Fibroblast of pulmonary artery (primary cell): ENCODE measurements at regions not wholly inside any gene's neighbourhood (a gene's known extent, or its start where the extent isn't known, plus 50 kb on each side); places are given as distances from the start of the nearest gene placed in this dataset.

Source experiments
- DNase-seq: peaks from one replicate; pipeline ENCODE4 v3.0.0-alpha.2; 2010; ENCODE audit warnings: low read depth
- H3K4me3 ChIP-seq: replicated peaks from 2 replicates; pipeline ENCODE4 v1.5.1; 2011; ENCODE audit warnings: low read depth, mild to moderate bottlenecking, control low read depth, low read length, moderate library complexity
- TF ChIP-seq, protein P1 (sequence below): IDR thresholded peaks from 2 replicates; pipeline ENCODE4 v1.5.1; 2011; ENCODE audit warnings: mild to moderate bottlenecking, control low read depth, low read length, inconsistent platforms; ENCODE audit errors: missing control alignments

DNA sequence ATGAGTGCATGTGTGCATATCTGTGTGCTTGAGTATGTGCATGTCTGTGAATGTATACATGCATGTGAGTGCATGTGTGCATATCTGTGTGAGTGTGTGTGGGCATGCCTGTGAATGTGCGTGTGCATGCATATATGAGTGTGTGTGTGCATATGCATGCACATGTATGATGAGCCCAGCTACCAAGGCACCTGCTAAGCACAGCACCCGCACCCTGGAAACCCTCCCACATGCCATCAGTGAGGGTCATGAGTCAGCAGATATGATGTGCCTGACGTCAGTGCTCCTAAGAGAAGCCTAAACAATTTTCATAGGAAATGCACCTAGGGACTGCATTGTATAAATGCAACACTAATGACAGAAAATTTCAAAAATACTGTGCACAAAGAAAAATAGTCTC lies 151.1 kb downstream of the KIF26A start:
- no peak for DNase-seq
- TF ChIP-seq, protein P1, sequence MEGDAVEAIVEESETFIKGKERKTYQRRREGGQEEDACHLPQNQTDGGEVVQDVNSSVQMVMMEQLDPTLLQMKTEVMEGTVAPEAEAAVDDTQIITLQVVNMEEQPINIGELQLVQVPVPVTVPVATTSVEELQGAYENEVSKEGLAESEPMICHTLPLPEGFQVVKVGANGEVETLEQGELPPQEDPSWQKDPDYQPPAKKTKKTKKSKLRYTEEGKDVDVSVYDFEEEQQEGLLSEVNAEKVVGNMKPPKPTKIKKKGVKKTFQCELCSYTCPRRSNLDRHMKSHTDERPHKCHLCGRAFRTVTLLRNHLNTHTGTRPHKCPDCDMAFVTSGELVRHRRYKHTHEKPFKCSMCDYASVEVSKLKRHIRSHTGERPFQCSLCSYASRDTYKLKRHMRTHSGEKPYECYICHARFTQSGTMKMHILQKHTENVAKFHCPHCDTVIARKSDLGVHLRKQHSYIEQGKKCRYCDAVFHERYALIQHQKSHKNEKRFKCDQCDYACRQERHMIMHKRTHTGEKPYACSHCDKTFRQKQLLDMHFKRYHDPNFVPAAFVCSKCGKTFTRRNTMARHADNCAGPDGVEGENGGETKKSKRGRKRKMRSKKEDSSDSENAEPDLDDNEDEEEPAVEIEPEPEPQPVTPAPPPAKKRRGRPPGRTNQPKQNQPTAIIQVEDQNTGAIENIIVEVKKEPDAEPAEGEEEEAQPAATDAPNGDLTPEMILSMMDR: no peak

DNA sequence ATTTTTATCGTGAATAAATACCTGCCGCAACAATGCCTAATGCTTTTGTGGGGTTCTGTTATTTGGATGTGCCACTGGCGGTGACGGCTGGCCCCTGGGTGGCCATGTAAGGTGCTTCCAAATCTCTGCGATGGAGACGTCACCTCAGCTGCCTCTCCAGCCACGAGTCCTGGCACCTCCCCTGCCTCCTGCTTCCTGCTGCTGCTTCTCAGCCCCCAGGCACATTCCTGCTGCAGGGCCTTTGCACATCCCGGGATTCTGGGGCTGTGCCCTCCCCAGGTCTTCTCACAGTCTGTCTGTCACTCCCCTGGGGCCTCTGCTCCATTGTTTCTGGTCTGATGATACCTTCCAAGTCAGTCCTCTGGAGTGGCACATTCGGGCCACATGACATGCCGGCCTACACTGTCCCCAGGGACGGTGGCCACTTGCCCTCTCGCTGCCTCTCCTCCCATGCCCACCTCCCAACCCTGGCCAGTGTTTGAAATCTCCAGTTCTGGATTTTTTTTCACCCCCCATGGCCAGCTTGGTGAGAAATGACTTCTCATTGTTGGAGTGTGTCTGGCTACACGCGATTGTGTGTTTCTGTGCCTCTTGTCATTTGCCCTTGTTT lies 151.8 kb downstream of the KIF26A start:
- no peak overlapping the region for H3K4me3 ChIP-seq
- TF ChIP-seq, protein P1: no peak

More for the DNA sequence above, 151.1 kb downstream of the KIF26A start:
- no peak overlapping the region for H3K4me3 ChIP-seq

DNA sequence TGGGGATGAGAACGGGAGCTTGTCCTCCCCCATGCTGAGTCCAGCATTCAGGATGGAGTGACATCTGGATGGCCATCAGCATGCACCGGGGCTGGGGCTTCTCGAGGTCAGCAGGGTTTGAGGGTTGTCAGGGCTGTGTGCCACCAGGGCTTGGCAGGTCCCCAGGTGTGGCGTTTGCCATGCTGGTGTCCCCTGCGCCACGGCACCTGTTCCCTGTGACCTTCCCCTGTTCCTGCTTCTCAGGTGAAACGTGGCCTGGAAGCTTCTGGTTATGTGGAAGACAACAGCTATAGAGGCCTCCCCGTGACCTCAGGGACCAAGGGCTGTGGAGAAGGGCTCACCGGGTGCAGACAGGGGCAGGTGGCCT lies 152.4 kb downstream of the KIF26A start:
- TF ChIP-seq, protein P1: no peak
- DNase-seq: no peak
- H3K4me3 ChIP-seq: no peak overlapping the region

More for the DNA sequence above, 151.8 kb downstream of the KIF26A start:
- no peak for DNase-seq

DNA sequence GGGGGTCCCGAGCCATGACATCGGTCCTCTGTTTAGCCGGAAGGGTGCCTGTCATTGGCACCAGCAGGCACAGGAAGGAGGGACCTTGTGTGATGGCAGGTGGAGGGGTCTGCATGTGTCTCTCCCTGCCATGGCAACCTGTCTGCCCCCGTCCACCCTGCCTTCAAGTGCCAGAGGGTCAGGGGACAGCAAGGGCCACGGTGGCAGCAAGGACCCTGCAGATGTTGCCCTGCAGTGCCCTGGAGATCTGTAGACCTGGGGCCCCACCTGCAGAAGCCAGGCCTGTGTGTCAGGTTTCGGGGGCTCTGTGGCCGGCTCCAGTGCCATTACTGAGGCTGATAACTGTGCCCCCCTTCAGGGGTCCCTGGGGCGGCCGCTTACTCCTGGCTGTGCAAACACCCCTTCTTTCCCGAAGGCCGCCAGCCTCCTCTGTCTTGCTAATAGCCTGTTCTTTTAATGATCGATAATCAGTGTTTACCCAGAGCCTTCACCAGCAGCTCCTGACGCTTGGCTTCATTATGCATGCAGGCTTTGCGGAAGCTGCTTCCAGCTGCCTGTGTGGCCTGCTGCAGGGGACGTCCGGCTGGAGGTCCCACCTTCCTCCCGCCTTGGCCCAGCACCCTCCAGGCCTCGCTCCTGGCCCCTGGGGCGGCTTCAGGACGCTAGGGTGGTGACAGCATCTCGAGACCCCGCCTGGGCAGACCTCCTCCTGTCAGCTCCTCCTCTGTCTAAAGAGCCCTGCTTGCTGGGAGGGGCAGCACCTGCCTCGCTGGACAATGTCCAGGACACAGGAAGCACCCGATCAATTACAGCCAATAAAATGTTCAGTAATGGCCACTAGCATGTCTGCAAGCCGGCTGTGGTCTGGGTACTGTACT lies 153.0 kb downstream of the KIF26A start:
- no peak overlapping the region for H3K4me3 ChIP-seq
- TF ChIP-seq, protein P1: no peak
- DNase-seq: no peak

DNA sequence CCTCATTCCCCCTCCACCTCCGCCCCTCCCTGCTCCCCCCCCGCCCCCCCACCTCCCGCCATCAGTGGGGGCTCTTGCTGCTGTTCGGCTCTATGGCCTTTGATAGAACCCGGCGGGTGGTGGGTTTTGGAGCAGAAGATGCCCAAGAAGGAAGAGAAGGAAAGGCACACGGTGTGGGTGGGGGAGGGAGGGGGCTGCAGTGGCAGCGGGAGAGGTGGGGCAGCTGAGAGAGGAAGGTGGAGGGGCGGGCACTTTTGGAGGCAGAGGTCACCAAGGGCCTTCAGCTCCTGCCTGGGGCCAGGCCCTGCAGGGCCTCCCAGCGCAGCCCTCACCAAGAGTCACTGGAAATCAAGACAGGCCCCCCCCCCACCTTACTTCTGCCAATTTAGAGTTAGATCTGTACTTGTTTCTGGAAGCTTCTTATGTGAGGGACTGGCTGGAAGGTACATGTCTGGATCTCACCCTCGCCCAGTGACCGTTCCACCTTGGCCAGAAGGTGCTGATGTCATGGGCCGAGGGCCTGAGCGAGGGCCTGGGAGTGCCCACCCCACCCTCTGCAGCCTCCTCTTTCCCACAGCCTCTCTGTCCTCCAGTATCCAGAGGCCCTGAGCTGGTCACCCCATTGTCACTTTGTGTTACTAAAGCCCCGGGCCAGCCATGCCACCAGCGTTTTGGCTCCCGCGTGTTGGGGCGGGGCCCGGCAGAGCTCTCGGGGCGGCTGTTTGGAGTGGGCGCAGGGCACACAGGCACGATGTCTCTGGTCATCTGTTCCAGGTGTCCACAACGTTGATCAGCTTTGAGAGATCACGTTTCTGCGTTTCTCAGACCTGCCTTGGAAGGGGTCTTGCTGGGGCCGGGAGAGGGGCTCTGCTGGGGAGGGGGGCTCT lies 153.9 kb downstream of the KIF26A start:
- no peak overlapping the region for H3K4me3 ChIP-seq
- DNase-seq: no peak
- TF ChIP-seq, protein P1: no peak

DNA sequence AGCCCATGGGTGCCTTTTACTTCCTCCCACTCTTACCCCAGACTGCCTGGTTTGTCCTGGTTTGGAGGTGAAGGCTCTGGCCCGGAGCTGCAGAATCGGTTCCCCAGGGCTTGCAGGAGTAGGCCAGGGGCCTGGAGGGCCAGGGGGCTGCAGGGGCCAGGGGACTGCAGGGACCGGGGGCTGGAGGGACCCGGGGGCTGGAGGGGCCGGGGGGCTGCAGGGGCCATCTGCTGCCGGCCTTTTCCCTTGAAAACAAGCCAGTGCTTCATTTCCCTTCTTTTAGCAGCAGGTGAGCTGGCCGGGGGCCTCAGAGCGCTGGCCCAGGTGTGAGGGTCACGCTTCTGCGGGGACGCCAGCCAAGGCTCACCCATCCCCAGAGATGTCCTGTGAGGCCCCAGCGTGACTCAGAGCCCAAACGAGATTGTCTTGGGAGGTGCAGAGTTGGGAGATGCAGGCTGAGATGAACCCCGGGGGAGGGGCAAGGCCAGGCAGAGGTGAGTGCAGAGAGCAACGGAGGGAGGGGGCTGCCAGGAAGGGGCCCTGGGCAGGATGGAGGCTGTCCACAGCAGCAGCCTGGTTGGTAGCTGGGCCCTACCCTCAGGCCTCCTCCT lies 154.9 kb downstream of the KIF26A start:
- no peak overlapping the region for H3K4me3 ChIP-seq
- DNase-seq: no peak
- TF ChIP-seq, protein P1: no peak
